ENCODE measurements at regions not wholly inside any gene's neighbourhood (a gene's known extent, or its start where the extent isn't known, plus 50 kb on each side); places are given as distances from the start of the nearest gene placed in this dataset.

- no peak for TF ChIP-seq POLR2A (IDR thresholded peaks at IDR 0.05)
- TF ChIP-seq CTCF (IDR thresholded peaks at IDR 0.05): no peak
These were observed 94.0 kb upstream of the THBS1 start for GRCh38 chr15:39486621-39487457.

Measured in esophagus squamous epithelium (tissue), 4 donors.